Stimulated activated CD8-positive, alpha-beta memory T cell treated with anti-CD3 and anti-CD28 coated beads, Interleukin-7, amount 100 ng/mL, for 24 hours (primary cell): ENCODE measurements at regions not wholly inside any gene's neighbourhood (a gene's known extent, or its start where the extent isn't known, plus 50 kb on each side); places are given as distances from the start of the nearest gene placed in this dataset.
"Not testable (repeated sequence)": the region's sequence is repeated elsewhere in the genome, so short reads cannot be mapped to it uniquely, and the experiment has no call there.

Source experiments
- DNase-seq: peaks from one replicate; pipeline ENCODE4 v3.0.0-alpha.2; 2020; ENCODE audit warnings: low read depth

DNA sequence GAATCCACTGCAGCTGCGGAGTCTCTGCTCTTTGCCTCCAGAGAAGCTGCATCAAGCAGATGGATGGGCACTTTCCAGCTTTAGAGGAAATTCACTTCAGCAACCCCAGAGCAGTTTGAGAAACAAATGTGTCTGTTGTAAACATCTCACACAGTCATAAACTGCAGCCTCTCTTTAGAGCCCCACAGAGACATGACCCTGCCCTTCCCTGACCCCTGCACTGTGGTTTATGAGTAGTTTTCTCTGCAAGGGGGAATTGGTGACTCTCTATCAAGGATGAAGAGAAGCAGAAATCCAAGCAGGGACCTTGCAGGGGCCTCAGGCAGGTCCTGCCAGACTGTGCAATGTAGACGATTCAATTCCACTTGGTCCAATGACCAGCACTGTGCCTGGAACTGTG, 160.2 kb downstream of the SH2D4B start:
- DNase-seq: no peak

DNA sequence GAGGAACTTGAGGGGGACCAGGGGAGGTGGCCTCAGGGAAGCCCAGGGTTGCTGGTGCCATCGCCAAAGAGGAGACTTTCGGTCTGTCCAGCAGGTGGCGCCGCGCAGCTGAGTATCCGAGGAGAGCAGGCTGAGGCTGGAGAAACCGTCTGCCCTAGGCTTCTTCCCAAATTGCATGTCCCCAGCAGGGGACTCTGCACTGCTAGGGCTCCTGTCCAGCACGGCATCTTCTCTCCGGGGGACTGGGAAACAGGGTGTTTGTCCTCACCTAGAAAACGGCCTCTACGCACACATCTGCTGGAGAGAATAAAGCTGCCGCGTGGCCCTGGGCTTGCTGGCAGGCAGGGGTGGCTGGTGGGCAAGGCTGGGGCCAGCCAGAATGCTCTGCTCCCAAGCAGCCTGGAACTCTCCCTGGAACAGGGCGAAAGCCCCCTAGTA, 161.9 kb downstream of the SH2D4B start:
- DNase-seq: peak; percentile 46

DNA sequence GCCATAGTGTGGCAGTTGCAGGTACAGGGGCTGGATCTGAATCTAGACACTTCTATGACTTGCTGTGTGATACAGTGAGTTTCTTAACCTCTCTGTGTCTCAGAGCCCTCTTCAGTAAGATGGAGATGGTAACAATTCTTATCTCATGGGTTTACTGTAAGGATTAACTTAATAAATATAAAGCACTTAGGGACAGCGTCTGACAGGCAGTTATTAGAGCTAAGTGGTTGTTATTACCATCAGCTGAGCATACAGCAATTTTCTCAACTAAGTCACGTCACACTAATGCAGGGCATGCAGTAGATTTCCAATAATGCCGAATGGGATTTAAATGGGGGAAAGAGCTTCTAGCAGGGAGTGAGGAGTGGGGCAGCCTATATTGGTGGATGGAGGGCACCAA, 162.6 kb downstream of the SH2D4B start:
- DNase-seq: no peak

DNA sequence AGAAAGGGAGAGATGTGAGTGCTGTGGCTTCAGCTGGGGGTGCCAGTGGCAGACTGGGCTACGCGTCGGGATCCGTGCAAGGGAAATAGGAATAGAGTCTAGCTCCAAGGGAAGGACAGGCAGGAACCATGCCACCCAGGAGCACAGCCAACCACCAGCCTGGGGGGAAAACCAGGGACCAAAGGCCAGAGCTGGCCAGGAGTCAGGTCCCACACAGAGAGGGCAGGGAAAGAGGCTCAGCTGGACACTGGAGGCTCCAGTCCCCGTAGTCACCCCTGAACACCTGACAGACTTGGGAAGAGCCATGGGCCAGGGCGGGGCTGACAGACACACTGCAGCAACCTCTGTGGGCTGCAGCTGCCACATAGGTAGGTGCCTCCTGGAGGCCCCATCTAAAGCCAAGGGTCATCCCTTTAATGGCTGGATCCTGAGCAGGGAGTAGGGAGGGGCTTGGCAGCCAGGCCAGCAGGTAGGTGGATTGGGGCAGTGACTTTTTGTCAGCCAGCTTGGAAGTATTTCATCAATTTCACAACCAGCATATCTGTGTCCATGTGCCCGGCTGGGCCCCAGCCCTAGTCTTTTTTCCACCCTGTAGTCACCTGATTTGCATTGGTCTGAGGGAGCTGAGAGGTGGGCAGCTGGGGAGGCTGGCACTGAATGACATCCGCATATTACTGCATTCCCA, 163.2 kb downstream of the SH2D4B start:
- no peak for DNase-seq

DNA sequence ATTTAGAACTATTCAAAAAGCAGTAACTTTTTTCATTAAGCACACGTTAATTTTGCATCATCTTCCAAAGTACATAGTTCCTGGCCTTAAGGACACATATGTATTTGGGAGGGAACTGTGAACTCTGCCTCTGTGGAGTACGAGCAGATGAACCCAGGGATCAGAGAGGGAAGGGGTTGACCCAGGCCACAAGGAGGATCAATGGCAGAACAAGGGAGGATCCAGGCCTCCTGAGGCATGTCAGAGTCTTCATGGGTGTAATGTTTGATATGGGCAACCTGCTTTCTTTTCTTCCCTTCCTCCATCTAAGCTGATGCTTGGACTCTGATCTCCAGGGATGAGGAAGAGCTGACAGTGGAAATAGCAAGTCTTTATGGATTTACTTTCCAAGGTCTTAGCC, 164.0 kb downstream of the SH2D4B start:
- DNase-seq: no peak

DNA sequence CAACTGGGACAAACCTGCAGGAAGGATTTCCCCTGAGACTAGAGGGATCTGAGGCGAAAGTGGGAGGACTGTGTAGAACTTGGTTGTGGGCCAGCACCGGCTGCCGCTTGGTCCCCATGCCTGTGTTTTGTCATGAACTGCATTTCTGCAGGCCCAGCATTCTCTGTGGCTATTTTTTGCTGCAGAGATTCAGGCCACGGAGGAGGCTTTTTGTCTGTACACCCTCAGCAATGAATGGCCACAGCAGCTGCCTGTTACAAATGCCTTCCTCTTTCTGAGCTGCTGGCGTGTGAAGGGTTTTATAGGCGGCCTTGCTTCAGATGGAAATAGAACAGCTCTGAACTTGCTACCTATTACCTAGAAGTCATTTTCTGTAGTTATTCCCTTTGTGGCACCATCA, 164.4 kb downstream of the SH2D4B start:
- no peak for DNase-seq

DNA sequence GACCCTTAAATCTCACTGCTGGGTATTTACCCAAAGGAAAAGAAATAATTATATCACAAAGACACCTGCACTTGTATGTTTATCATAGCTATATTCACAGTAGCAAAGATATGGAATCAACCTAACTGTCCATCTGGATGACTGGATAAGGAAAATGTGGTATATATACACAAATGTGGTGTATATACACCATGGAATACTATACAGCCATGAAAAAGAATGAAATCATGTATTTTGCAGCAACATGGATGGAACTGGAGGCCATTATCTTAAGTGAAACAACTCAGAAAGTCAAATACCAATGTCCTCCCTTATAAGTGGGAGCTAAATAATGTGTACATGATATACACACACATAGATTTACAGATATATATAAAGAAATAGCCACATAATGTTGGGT, 168.2 kb downstream of the SH2D4B start:
- DNase-seq: no peak

DNA sequence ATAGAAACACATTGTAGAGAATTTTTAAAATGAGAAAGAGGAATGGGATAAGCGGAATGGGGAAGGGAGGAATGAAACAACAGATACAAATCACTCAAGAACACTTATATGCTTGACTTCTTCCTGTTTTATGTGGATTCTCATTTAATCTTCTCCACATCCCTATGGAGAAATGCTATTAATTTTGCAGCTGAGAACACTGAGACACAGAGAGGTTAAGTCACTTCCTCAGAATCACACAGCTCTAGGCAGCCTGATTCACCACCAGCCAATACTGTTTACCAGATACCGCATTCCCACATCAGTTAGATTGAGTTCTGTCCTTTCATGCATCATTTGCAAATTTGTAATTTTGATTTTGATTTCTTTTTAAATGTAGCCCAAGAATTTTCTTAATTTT, 170.5 kb downstream of the SH2D4B start:
- DNase-seq: no peak

DNA sequence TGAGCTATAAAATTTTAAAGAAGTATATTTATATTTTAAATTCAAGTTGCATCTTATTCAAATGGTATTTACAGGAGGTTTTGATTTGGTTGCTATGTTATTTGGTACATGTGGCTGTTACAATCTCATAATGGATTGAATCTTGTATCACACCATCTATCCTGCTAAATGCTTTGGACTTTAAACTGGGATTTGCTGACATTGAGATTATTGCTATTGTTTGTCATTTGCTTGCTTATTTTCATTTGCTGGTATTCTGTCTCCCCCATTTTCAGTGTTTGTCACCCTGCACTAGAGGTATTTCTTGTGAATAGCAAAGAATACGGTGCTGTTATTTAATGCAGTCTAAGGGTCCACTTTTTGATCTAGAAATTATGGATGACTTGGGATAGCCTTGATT, 171.1 kb downstream of the SH2D4B start:
- no peak for DNase-seq

DNA sequence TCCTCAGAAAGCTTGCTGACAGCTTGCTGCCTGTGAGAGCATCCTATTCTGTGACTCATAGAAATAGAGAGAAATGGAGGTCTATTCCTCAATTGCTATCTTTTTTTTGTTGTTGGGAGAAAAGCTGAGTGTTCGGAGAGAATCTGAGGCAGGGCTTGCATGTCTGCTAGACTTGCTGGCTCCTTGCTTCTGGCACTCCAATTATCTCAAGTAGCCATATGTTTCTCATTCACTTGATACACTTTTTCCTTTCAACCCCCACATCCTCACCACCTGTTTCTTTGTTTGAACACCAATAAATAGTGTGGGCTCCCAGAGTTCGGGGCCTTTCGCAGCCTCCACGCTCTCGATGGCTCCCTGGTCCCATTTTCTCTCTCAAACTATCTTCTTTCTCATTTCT, 172.2 kb downstream of the SH2D4B start:
- DNase-seq: no peak

DNA sequence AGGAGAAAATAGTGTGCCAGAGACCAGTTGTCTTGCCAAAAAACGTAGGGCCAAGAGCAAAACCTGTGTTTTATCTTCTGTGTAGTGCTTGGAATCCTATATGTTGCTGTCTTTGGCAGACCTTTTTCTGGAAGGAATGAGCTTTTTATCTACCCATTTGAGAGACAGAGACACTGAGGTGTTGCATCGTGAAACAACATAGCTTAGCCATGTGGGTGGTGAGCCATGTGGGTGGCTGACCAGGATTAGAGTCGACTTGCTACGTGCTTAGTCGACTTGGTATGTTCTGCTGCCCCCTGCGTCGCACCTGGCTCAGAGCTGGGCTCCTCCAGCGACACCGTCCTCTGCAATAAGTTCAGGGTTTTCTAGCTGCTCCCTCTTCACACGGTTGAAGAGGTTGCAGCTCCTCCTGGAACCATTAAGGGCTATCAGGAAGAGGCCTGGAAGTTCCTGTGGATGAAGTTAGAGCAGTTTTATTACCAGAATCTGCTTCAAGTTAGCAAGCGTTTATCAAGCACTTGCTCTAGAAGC, 175.8 kb downstream of the SH2D4B start:
- DNase-seq: no peak

DNA sequence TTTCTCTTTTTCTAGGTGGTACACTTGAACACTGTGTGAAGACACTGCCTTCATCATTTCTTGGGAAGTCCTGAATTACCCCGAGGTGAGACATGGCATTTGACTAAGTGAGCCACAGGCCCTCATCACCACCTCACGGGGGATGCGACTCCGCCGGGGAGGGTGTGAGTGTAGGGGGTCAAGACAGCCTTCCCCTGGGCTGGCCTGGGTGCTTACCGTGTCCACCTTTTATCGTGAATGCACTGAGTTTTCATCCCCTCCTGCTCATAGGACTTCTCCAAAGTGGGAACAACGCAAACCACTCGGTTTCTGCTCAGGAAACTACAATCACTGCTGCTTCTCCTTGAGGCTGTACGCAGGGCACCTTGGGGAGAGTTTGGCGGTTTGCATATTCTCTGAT, 176.9 kb downstream of the SH2D4B start:
- DNase-seq: no peak

DNA sequence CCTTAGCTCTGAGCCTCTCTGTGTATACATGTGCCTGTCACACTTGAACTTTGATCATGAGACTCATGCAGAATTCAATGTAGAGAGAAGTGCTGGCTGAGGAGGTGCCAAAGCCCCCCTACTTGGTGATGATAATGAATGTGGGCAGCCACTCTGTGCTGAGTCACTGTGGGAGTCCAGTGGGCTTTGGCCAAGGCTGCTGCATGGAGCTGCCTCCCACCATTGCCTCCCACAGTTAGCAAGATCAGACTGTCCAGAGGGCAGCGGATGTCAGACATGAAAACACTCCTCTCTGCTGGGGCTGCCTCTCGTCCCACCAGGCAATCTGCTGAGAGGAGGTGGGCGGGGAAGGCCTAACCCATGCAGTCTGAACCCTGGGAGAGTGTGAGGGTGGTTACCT, 180.3 kb downstream of the SH2D4B start:
- no peak for DNase-seq

DNA sequence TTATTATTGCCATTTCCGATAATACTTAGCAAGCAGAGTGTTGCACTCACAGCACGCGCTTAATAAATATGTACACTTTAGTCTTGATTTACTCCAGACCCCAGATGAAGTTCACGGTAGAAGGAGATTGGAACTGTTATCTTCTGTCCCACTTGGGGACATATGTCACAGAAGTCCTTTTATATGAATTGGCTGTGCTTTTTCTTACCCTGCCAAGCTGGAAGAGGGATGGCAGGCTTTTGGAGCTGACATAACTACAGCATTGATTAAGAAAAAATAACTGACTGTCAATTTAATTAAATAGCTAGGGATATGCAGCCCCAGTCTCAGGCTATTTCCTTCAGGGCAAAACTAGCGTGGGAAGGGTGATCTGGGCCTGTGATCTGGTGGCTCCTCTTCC, 182.2 kb downstream of the SH2D4B start:
- DNase-seq: no peak

DNA sequence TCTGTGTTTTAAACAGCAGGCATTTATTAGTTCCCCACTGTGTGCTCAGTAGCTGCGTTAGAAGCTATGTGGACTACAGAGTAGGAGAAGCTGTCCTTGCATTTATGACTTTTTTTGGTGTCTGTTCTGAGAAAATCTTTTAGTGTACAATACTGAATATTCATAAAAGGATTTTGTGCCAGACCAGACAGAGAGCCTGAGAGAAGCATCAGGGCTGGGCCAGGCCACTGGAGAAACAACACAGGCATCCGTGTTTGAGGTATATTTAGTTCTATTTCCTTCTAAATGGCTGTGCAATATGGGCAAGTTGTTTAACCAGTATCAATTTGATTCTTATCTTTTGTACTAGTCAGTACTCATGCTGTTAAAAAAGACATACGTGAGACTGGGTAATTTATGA, 182.8 kb downstream of the SH2D4B start:
- no peak for DNase-seq

DNA sequence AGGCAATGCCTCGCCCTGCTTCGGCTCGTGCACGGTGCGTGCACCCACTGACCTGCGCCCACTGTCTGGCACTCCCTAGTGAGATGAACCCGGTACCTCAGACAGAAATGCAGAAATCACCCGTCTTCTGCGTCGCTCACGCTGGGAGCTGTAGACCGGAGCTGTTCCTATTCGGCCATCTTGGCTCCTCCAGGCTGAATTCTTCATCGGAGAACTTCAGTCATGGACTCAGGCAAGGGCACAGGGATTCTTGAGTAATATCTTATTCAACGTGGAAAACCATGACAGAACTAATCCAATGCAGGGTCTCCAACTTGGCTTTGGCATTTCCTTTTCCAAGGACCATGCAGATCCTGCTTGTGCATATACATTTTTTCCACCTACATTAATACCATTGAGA, 190.7 kb downstream of the SH2D4B start:
- not testable (repeated sequence) for DNase-seq

DNA sequence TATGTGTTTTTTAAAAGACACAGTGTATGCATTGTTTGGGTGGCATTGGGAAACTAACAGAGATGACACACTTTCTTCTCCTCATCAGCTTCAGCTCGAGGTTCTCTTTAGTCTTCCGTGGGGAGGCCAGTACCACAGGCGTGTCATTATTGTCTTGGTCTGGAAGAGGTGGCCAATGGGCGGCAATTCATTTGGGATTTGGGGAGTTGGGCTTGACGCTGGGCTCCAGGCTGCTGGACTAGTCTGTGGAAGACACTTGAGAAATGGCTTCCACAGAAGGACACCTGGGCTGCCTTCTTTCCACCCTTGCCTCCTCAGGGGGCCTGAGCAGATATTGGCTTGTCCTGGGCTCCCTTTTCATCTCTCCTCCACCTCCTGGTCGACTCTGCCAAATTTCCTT, 192.2 kb downstream of the SH2D4B start:
- no peak for DNase-seq

DNA sequence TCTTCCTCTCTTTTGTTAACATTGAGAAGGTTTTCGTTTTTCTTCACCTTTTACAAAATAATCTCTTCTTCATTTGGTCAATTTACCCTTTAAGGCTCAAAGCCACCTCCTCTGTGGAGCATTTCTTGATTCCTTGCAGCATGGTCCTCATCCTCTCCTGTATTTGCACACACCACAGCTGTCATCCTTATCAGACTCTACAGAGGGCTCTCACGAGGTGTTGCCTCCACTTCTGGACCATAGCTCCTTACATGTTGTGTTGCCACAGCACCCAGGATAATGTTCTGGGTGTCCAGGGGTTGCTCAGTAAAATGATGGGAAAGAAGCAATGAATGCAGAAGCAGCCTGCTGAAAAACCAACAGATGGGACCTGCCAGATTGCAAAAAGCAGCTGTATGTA, 192.8 kb downstream of the SH2D4B start:
- no peak for DNase-seq

DNA sequence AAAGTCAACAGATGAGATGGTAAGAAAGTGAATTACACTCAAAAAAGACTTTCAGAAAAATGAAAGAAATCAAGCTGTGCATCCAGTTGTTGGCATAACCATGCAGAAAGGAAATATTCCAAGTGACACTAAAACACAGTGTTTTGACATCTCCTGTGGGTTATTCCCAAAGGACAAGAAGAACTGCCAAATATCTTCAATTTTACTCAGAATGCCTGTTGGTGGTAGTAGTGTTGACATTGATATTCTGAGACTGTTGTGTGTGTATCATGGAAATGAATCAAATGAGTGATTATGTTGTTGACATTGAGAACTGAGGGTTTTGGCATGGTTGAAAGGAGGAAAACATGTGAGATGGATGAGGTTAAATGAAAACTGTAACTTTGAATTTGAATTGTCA, 196.9 kb downstream of the SH2D4B start:
- DNase-seq: no peak

DNA sequence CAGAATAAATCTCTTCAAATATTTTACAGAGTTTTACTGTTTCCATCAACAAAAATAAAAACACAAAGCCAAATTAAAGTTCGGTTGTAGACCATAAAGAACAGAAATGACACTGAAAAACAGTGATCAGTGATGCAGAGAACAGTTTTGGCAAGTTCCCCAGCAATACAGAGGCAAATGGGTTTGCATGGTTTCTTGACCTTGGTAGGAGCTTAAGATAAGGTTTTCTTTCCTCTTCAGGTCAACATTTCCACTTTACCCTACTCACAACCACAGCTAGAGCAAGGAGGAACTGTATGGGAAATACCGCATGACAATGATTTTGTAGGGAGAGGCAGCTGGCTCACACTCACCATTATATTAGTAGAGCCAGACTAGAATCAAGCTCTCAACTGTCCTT, 199.5 kb downstream of the SH2D4B start:
- no peak for DNase-seq

DNA sequence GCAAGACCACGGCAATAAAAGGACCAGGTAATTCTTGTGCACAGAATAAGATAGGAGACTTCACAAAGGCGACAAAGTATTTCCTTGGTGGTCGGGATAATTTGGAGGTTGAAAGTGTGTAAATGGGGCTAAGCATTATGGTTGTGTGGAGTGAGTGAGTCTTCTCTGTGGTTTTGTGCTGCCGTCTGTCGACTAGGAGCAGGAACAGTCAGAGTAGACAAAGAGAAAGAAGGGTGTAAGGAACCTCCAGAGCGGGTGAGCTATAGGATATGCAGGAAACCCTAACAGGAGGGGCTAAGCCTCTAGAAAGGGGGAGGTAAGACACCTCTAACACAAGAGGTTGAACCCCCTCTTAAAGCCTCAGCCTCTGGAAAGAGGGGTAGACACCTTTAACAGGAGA, 201.6 kb downstream of the SH2D4B start:
- no peak for DNase-seq

DNA sequence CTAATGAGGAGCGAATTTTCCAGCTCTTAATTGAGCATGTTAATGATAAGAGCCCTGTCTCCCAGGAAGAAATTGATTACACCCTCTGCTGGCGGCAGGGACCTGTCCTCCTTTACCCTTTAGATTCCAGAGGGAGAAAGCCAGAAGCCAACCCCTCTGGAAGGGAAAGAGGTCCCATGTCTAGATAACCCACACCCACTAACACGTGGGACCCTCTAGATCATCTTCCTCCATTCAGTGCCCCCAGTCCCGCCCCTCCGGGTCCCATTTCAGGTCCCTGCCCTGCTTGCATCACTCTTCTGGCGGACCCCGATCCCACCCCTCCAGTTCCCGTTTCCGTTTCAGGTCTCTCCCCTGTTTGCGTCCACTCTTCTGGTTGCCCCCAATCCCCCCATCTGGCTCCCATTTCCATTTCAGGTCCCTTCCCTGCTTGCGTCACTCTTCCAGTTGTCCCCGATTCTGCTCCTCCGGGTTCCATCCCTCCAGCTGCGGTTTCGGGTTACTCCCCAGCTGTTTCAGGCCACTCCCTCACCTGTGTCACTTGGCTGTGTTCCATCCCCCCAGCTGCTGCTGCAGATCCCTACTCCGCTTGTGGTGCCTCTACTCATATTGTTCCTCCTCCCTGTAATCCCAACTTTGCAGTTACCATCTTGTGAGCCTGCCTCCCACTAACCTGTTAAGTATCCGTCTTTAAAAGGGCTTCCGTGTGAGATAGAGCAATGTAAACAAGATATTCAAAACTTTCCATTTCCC, 202.4 kb downstream of the SH2D4B start:
- no peak for DNase-seq

DNA sequence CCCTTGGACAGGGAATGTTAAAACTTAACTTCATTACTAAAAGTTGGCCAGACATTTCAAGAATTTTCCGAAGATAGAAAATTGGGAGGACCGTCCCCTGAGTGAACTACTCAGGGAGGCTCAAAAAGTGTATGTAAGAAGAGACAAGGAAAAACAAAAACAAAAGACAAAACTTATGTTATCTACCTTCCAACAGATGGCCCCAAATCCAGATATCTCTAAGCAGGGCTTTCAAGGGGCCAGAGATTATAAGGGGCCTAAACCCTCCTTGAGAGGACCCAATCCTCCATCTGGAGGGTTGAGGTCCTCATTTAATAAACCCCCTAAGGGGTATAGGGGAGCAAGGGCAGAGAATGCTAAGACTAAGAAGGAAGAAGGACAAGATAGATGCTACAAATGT, 203.6 kb downstream of the SH2D4B start:
- DNase-seq: no peak

DNA sequence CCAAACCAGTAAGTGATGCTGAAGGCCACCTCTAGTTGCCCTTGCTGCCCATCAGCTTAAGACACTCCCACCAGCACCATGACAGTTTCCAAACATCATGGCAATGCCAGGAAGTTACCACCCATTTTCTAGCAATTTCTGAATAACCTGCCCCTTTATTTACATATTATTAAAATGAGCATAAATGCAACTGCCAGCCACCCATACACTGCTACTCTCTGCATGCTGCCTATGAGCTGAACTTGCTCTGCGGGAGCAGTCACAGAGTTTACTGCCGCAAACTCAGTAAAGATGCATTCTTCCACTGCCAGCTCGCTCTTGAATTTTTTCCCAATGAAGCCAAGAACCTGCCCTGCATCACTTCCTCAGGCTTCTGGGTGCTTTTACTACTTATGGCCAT, 212.6 kb downstream of the SH2D4B start:
- DNase-seq: no peak
